Endodermal cell (in vitro differentiated cells): ENCODE measurements at regions not wholly inside any gene's neighbourhood (a gene's known extent, or its start where the extent isn't known, plus 50 kb on each side); places are given as distances from the start of the nearest gene placed in this dataset.

ENCODE experiments used
- DNase-seq: peaks from one replicate; pipeline ENCODE4 v3.0.0-alpha.2; 2017
- H3K27ac ChIP-seq: 2 replicates; pipeline ENCODE4 v1.5.1; 2013; ENCODE audit warnings: mild to moderate bottlenecking, low read depth, low read length, moderate library complexity
- H3K27me3 ChIP-seq: 2 replicates; pipeline ENCODE4 v1.6.1; 2013; ENCODE audit warnings: mild to moderate bottlenecking, low read length, moderate library complexity; ENCODE audit not compliant: insufficient read depth, control insufficient read depth, poor library complexity, severe bottlenecking
- H3K36me3 ChIP-seq: 2 replicates; pipeline ENCODE4 v1.7.0; 2013; ENCODE audit warnings: mild to moderate bottlenecking, low read length, moderate library complexity; ENCODE audit not compliant: control insufficient read depth, insufficient read depth
- H3K4me1 ChIP-seq: one replicate; pipeline ENCODE4 v1.7.0; 2013; ENCODE audit warnings: low read length; ENCODE audit not compliant: control insufficient read depth, insufficient read depth
- H3K4me3 ChIP-seq: 2 replicates; pipeline ENCODE4 v1.5.1; 2013; ENCODE audit warnings: mild to moderate bottlenecking, low read length, moderate library complexity
- H3K9ac ChIP-seq: 2 replicates; pipeline ENCODE4 v1.6.1; 2013; ENCODE audit warnings: mild to moderate bottlenecking, low read length, moderate library complexity; ENCODE audit not compliant: poor library complexity, severe bottlenecking; ENCODE audit errors: extremely low read depth
- H3K9me3 ChIP-seq: 2 replicates; pipeline ENCODE4 v1.6.1; 2013; ENCODE audit warnings: mild to moderate bottlenecking, low read length, moderate library complexity; ENCODE audit not compliant: control insufficient read depth
- H3K27ac Mint-ChIP-seq: 2 replicates; pipeline ENCODE4 v1.8.0; 2020; ENCODE audit warnings: mixed read lengths
- H3K27me3 Mint-ChIP-seq: 2 replicates; pipeline ENCODE4 v1.8.0; 2021; ENCODE audit warnings: mild to moderate bottlenecking, mixed read lengths; ENCODE audit not compliant: insufficient read depth
- H3K36me3 Mint-ChIP-seq: 2 replicates; pipeline ENCODE4 v1.8.0; 2020; ENCODE audit warnings: low read depth, mixed read lengths
- H3K4me1 Mint-ChIP-seq: 2 replicates; pipeline ENCODE4 v1.8.0; 2020; ENCODE audit warnings: mixed read lengths
- H3K4me3 Mint-ChIP-seq: 2 replicates; pipeline ENCODE4 v1.8.0; 2020; ENCODE audit warnings: mild to moderate bottlenecking, moderate library complexity, mixed read lengths
- H3K9me3 Mint-ChIP-seq: 2 replicates; pipeline ENCODE4 v1.8.0; 2020; ENCODE audit warnings: mild to moderate bottlenecking, mixed read lengths
- WGBS, 2 experiments: methylation state at CpG; one replicate each; pipeline versions ENCODE4 v1.1.5 to v1.1.7; 2013; ENCODE audit warnings: missing lambda C conversion rate in 2 of 2, mixed read lengths in 1 of 2; ENCODE audit not compliant: insufficient coverage in 1 of 2, insufficient read length in 1 of 2; 5-methylcytosine and 5-hydroxymethylcytosine counted together
- TF ChIP-seq, protein P1 (sequence below): fragments of 200-600 bp; sonication (generic); conservative IDR thresholded peaks from 2 replicates; pipeline ENCODE4 v1.5.0; 2021; ENCODE audit warnings: antibody characterized with exemption, mild to moderate bottlenecking

GRCh38 chr13:64338671-64339070 is 2891.5 kb downstream of the PCDH9 start:
- peaks cover 4% of the 10 kb centered on the region for H3K9me3 ChIP-seq
- Mint-ChIP-seq H3K36me3 (no peaks in the 10 kb centered on the region), H3K4me1 (peaks cover 4% of the 10 kb centered on the region), H3K27me3 (no peaks in the 10 kb centered on the region), H3K4me3 (no peak overlapping the region), H3K9me3 (peaks cover 10% of the 10 kb centered on the region), H3K27ac (no peak overlapping the region)
- no peak for DNase-seq
- no peak overlapping the region for H3K27ac ChIP-seq
- TF ChIP-seq, protein P1, sequence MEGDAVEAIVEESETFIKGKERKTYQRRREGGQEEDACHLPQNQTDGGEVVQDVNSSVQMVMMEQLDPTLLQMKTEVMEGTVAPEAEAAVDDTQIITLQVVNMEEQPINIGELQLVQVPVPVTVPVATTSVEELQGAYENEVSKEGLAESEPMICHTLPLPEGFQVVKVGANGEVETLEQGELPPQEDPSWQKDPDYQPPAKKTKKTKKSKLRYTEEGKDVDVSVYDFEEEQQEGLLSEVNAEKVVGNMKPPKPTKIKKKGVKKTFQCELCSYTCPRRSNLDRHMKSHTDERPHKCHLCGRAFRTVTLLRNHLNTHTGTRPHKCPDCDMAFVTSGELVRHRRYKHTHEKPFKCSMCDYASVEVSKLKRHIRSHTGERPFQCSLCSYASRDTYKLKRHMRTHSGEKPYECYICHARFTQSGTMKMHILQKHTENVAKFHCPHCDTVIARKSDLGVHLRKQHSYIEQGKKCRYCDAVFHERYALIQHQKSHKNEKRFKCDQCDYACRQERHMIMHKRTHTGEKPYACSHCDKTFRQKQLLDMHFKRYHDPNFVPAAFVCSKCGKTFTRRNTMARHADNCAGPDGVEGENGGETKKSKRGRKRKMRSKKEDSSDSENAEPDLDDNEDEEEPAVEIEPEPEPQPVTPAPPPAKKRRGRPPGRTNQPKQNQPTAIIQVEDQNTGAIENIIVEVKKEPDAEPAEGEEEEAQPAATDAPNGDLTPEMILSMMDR, result no peak
- H3K4me1 ChIP-seq, result no peaks in the 10 kb centered on the region
- no peak overlapping the region for H3K9ac ChIP-seq
- H3K36me3 ChIP-seq, result no peaks in the 10 kb centered on the region
- no peaks in the 10 kb centered on the region for H3K27me3 ChIP-seq
- WGBS, 2 experiments, result no CpG with 5 or more reads among the region's 1 CpG
- no peak overlapping the region for H3K4me3 ChIP-seq

DNA sequence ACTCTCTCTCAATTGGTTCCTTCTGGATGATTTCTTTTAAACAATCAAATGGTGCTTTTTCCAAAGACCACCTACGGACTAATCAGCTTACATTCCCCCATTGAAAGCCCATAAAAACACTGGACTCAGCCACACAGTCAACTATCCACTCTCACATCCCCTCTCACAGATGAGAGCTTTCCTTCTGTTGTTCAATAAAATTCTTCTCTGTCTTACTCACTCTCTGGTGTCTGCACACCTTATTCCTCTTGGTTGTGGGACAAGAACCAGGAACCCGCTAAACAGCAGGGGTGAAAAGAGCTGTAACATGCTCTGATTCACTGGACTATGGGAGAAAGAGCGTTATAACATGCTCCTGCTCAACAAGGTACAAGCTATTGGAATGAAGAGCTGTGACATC is 2896.2 kb downstream of the PCDH9 start:
- Mint-ChIP-seq H3K27ac (no peak overlapping the region), H3K4me1 (no peaks in the 10 kb centered on the region), H3K36me3 (no peaks in the 10 kb centered on the region), H3K9me3 (peaks cover 7% of the 10 kb centered on the region), H3K27me3 (no peaks in the 10 kb centered on the region), H3K4me3 (no peak overlapping the region)
- 90 to 100% methylated on average over 2 to 3 of the region's 3 CpGs for WGBS, 2 experiments
- Histone ChIP-seq H3K4me1 (no peaks in the 10 kb centered on the region), H3K4me3 (no peak overlapping the region), H3K27ac (no peak overlapping the region), H3K9me3 (peaks cover 4% of the 10 kb centered on the region), H3K36me3 (no peaks in the 10 kb centered on the region), H3K9ac (no peak overlapping the region), H3K27me3 (no peaks in the 10 kb centered on the region)
- TF ChIP-seq, protein P1, result no peak
- DNase-seq, result no peak

- no peak for DNase-seq
- H3K27me3 Mint-ChIP-seq, result no peaks in the 10 kb centered on the region
- TF ChIP-seq, protein P1, result no peak
- Histone ChIP-seq H3K4me3 (no peak overlapping the region), H3K27ac (no peak overlapping the region), H3K36me3 (no peaks in the 10 kb centered on the region), H3K4me1 (no peaks in the 10 kb centered on the region), H3K9me3 (peaks cover 4% of the 10 kb centered on the region), H3K27me3 (no peaks in the 10 kb centered on the region), H3K9ac (no peak overlapping the region)
- H3K36me3 Mint-ChIP-seq, result no peaks in the 10 kb centered on the region
- no peaks in the 10 kb centered on the region for H3K4me1 Mint-ChIP-seq
- no peak overlapping the region for H3K4me3 Mint-ChIP-seq
- H3K9me3 Mint-ChIP-seq, result peaks cover 7% of the 10 kb centered on the region
- no peak overlapping the region for H3K27ac Mint-ChIP-seq
- 93 to 100% methylated on average over 1 to 2 of the region's 2 CpGs for WGBS, 2 experiments
Observed at GRCh38 chr13:64332048-64332447, 2898.1 kb downstream of the PCDH9 start.
